Astrocyte of the cerebellum (primary cell): ENCODE measurements at regions not wholly inside any gene's neighbourhood (a gene's known extent, or its start where the extent isn't known, plus 50 kb on each side); places are given as distances from the start of the nearest gene placed in this dataset.
A peak's percentile ranks its signal among the peaks of the same experiment; 100 is the strongest.

Source experiments
- DNase-seq: peaks from one replicate; pipeline ENCODE4 v3.0.0-alpha.2; 2011; ENCODE audit warnings: low read depth
- H3K4me3 ChIP-seq: 2 replicates; pipeline ENCODE4 v1.5.1; 2011; ENCODE audit warnings: mild to moderate bottlenecking, low read depth, low read length, moderate library complexity
- in situ Hi-C: cut with HindIII; loops from 2 replicates; pipeline ENCODE4 v1.10.0; 2017; ENCODE audit warnings: low sequenced_read_pairs
- TF ChIP-seq, protein P1 (sequence below): IDR thresholded peaks from 2 replicates; pipeline ENCODE4 v1.5.1; 2012; ENCODE audit warnings: low read length, low read depth, moderate library complexity, mild to moderate bottlenecking; ENCODE audit errors: missing control alignments

- H3K4me3 ChIP-seq = no peak overlapping the region
- no peak for DNase-seq
- in situ Hi-C loops = loop anchor here (5.0 kb wide), 1 partner anchor 46 kb away; no protein-coding TSS in a partner anchor
- TF ChIP-seq, protein P1, sequence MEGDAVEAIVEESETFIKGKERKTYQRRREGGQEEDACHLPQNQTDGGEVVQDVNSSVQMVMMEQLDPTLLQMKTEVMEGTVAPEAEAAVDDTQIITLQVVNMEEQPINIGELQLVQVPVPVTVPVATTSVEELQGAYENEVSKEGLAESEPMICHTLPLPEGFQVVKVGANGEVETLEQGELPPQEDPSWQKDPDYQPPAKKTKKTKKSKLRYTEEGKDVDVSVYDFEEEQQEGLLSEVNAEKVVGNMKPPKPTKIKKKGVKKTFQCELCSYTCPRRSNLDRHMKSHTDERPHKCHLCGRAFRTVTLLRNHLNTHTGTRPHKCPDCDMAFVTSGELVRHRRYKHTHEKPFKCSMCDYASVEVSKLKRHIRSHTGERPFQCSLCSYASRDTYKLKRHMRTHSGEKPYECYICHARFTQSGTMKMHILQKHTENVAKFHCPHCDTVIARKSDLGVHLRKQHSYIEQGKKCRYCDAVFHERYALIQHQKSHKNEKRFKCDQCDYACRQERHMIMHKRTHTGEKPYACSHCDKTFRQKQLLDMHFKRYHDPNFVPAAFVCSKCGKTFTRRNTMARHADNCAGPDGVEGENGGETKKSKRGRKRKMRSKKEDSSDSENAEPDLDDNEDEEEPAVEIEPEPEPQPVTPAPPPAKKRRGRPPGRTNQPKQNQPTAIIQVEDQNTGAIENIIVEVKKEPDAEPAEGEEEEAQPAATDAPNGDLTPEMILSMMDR = no peak
Measured at GRCh38 chr9:36760667-36761420, 188.1 kb downstream of the MELK start.

- in situ Hi-C loops = loop anchor here (5.0 kb wide), 1 partner anchor 44 kb away; no protein-coding TSS in a partner anchor
Measured at GRCh38 chr9:36762958-36763357, 190.3 kb downstream of the MELK start.

DNA sequence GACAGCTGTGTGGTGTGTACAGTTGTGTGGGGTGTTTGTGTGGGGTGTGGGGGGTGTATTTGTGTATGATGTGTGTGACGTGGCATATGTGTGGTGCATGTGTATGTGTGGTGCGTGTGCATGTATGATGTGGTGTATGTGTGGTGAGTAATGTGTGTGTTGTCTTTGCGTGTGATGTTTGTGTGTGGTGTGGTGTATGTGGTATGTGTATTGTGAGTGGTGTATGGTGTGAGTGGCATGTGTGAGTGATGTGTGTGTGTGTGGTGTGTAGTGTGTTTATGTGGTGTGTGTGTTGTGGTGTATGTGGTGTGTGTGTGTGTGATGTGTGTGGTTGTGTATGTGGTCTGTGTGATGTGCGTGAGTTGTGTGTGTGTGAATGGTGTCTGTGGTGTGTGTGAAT is 191.1 kb downstream of the MELK start:
- no peak overlapping the region for H3K4me3 ChIP-seq
- in situ Hi-C loops = loop anchor here (5.0 kb wide), 1 partner anchor 44 kb away; no protein-coding TSS in a partner anchor
- TF ChIP-seq, protein P1 = no peak
- DNase-seq = no peak

More at GRCh38 chr9:36762958-36763357, 190.3 kb downstream of the MELK start:
- TF ChIP-seq, protein P1 = no peak
- no peak for DNase-seq
- H3K4me3 ChIP-seq = no peak overlapping the region

GRCh38 chr9:36764364-36765076 is 191.8 kb downstream of the MELK start:
- DNase-seq = no peak
- H3K4me3 ChIP-seq = no peak overlapping the region
- in situ Hi-C loops = loop anchor here (5.0 kb wide), 1 partner anchor 43 kb away; no protein-coding TSS in a partner anchor
- TF ChIP-seq, protein P1 = no peak

DNA sequence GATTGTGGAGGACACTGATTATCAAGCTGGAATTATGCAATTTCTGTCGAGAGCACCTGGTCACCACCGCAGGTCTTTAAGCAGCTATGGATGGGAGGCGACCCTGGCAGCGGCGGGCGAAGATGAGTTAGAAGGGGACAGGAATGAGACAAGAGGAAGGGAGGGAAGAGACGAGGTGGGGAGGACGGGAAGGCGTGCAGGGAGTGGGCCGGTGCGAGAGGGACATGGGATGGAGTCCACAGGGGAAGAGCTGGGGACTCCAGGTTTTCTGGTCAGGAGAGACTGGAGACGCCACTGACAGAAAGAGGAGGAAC is 192.3 kb downstream of the MELK start:
- no peak overlapping the region for H3K4me3 ChIP-seq
- no peak for DNase-seq
- in situ Hi-C loops = no loop called here
- TF ChIP-seq, protein P1 = no peak

GRCh38 chr9:36765468-36766341 is 193.0 kb downstream of the MELK start:
- DNase-seq = no peak
- TF ChIP-seq, protein P1 = no peak
- in situ Hi-C loops = no loop called here
- peak overlapping the region; percentile 21 for H3K4me3 ChIP-seq
